Right renal cortex interstitium (tissue), 3 donors: ENCODE measurements at regions not wholly inside any gene's neighbourhood (a gene's known extent, or its start where the extent isn't known, plus 50 kb on each side); places are given as distances from the start of the nearest gene placed in this dataset.
"Not testable (repeated sequence)": the region's sequence is repeated elsewhere in the genome, so short reads cannot be mapped to it uniquely, and the experiment has no call there.

Source experiments
- DNase-seq, 3 donors: peaks; one replicate each; pipeline ENCODE4 v3.0.0-alpha.2; 2013; ENCODE audit warnings: low read depth in 3 of 3, low spot score in 2 of 3

DNA sequence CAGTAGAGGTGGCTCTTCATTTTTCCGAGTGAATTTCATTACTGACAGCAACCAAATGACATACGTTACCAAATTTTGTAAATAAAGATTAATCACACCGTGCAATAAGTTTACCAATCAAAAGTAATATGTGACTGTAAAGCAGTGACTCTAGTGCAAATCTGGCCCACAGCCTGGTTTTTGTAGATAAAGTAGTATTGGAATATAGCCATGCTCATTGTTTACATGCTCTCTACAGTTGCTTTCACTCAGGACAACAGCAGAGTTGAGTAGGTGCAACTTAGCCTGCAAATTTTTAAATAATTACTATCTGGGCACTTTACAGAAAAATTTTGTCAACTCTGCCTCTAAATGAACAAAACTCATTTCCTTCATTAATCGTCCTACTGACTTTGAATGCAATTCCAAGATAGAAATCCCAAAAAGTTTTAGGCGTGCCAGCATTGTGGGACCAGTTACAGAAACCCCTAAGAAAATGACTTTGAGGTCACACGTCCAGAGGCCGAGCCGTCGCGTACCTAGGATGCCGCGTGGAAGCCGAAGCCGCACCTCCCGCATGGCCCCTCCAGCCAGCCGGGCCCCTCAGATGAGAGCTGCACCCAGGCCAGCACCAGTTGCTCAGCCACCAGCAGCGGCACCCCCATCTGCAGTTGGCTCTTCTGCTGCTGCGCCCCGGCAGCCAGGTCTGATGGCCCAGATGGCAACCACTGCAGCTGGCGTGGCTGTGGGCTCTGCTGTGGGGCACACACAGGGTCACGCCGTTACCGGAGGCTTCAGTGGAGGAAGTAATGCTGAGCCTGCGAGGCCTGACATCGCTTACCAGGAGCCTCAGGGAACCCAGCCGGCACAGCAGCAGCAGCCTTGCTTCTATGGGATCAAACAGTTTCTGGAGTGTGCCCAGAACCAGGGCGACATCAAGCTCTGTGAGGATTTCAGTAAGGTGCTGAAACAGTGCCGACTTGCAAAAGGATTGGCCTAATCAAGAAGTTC lies 180.7 kb upstream of the TLE4 start:
- DNase-seq = no peak

DNA sequence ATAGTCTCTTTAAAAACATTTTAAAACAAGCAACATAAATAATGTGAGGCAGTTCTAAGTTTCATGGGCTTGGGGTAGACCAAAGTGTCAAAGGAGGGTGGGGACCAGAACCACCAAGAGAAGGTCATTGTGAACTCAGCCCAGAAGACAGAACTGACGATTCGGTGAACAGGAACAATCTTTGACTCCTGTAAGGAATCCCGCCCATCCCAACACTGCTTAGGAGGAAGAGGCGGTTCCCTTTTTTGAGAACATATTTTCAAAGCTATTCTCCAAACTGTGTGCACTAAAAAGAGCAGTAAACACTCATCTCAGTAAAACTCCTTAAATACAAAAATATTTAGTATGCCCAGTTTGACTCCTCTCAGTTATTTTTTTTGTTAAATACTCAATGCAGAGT lies 176.5 kb upstream of the TLE4 start:
- no peak for DNase-seq

- no peak for DNase-seq
Measured at GRCh38 chr9:79395755-79396154, 176.0 kb upstream of the TLE4 start.

DNA sequence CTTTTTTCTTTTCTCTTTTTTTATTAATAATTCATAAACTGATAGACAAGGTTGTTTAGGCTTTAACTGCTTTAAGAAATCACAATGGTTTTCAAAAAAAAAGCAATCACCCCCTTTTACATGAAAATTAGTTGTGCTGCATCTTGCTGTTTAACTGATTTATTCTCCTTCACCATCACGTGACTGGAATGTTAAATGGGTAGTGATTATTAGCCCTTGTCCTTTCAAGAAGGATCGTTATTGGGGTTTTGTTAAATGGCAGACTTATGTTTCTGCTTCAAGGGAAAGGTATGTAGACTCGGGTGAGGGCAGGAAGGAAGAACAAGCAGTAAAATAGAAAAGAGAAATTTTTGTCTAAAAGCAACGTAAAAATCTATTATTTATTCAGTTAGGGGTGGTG lies 175.6 kb upstream of the TLE4 start:
- no peak for DNase-seq

DNA sequence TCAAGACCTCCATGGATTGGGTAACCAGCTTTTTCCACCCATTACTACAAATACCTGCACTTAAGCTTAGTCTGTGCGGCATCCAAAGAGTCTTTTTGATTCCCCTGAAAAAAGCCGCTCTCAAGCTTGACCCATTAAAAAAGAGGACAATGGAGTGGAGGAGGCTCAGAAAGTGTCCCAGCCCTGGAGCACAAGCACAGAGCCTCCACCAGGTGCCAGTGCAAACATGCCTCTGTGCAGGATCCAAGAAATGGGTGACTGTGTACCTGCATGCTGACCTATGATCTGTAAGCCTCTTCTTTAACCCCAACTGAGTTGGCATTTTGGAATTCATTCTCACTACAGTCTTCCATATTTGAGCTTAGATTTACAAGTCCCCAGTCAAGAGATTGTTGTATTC lies 168.3 kb upstream of the TLE4 start:
- no peak for DNase-seq

- no peak for DNase-seq
Measured at GRCh38 chr9:79408200-79408599, 163.6 kb upstream of the TLE4 start.

DNA sequence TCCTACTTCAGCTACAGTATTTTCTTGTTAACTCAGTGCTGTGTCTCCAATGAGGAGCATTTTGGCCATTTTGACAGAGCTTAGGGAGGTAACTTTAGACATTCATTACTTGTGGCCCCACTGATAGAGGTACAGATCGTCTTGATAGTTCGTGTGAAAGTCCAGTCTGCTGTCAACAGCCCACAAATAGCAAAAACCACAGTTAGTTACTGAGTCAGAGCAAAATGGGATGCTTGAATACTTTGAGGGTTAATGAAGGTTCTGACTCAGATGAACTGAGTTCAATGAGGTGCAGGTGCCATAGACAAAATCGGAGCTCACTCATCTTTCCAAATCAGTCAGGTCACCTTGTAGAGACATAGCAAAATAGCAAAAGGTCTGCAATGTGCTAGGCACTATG lies 163.1 kb upstream of the TLE4 start:
- no peak for DNase-seq

- no peak for DNase-seq
Measured at GRCh38 chr9:79409182-79409823, 162.5 kb upstream of the TLE4 start.

DNA sequence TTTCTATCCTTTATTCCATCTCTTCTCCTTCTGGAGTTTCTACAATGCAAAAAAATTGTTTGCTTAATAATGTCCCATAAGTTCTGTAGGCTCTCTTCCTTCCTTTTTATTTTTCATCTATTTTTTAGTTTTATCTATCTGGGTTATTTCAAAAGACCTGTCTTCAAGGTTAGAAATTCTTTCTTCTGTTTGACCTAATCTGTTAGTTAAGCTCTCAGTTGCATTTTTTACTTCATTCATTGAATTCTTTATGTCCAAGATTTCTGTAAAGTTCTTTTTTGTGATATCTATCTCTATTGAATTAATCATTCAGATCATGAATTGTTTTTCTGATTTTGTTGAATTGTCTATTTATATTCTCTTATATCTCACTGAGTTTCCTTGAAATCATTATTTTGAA lies 145.9 kb upstream of the TLE4 start:
- DNase-seq = no peak

DNA sequence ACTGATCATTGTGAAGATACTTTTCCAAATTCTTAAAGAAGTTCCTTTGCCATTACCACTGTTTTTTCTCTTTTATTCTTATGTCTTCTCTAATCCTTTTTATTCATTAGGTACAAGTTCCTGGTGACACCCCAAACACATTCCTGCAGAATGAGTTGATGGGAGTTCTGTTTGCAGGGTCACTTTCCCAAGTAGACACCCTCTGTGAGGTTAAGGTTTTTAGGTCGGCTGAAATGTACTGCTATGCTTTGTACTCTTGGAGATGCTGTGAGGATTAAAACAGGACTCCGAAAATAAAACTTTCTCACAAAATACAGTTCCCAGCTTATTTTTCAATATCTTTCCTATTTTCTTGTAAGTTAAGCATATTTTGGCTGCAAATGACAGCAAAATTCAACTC lies 143.3 kb upstream of the TLE4 start:
- DNase-seq = no peak

GRCh38 chr9:79430619-79431018 lies 141.1 kb upstream of the TLE4 start:
- no peak for DNase-seq

- DNase-seq = no peak
Measured at GRCh38 chr9:79431019-79431679, 140.6 kb upstream of the TLE4 start.

DNA sequence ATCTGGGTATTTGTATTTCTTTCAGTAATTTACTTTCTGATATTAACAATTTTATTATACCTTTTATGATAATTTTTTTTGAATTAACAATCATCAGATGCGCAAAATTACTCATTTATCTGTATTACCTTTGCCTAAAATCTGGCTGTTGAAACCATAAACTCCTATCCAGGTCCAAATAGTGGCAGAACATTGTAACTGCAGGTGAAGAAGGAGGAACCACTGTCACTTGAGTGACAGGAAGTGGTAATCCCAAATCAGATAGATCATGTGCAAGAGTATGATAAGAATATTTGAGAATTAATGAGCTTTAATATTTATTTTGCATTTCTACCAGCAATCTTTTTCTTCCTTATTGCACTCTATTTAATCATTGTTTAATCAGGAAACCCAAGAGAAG lies 139.3 kb upstream of the TLE4 start:
- DNase-seq = no peak

GRCh38 chr9:79433703-79434102 lies 138.1 kb upstream of the TLE4 start:
- DNase-seq = no peak

GRCh38 chr9:79439221-79439620 lies 132.5 kb upstream of the TLE4 start:
- DNase-seq = not testable (repeated sequence)

DNA sequence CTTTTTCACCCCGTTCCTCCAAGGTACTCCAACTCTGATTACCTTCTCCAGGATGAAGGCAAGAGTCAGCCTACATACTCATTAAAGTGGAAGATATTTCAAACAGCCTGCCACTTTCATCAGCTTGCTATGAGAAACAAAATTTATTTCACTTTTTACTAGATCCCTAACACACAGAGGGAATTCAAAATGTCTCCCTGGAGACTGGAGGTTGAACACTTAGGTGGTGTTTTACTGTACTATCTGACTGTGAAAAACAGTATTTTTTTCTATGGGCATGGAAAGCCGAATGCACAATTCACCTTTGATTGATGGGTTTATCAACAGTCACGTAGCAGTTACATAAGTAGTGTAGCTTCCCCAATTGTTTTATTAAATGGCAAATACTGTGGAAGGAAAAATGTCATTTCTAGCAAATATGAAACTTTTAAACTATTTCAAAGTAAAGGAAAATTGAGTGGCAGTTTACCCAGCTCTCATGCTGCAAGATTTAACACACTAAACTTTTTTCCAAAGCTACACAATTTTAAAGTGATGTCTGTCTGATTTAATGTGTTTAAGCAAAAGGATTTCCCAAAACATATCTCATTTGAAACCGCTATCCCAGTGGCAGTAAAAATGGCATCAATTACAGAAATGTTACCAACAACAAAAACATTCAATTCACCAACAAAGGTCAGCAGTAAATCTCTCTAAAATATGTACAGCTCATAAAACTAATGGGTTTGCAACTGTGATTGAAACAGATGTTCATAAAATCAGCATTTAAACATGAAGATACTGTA lies 125.0 kb upstream of the TLE4 start:
- peak in 1 of 3 donors; percentile 14 for DNase-seq

- DNase-seq = no peak
Measured at GRCh38 chr9:79447308-79447605, 124.5 kb upstream of the TLE4 start.

DNA sequence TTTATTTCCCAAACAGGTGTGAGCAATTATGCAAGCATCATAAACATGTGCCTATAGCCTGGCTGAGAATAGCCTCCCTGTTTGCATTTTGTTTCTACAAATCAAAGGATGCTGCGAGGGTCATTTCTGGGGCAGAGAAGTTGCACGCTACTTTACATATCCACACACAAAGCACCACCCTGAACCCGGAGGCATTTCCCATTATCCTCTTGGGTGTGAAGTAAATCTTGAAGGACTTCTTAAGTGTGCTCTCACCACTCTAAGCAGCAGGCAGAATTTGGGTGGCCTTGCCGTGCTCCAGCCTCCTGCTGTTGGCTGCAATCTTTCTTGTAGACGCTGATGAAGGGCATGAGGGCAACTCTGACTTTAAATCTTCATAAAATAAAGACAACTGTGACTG lies 124.0 kb upstream of the TLE4 start:
- peak in 1 of 3 donors; percentile 36 for DNase-seq

DNA sequence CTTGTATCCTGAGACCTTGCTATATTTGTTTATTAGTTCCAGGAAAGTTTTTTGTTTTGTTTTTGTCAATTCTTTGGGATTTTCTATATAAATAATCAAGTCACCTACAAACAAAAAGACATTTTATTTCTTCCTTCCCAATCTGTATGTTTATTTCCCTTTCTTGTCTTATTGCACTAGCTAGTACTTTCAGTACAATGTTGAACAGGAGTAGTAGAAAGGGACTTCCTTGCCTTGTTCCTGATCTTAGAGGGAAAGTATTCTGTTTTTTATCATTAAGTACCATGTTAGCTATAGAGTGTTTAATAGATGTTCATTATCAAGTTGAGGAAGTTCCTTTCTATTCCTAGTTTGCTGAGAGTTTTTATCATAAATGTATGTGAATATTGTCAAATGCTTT lies 119.5 kb upstream of the TLE4 start:
- no peak for DNase-seq

DNA sequence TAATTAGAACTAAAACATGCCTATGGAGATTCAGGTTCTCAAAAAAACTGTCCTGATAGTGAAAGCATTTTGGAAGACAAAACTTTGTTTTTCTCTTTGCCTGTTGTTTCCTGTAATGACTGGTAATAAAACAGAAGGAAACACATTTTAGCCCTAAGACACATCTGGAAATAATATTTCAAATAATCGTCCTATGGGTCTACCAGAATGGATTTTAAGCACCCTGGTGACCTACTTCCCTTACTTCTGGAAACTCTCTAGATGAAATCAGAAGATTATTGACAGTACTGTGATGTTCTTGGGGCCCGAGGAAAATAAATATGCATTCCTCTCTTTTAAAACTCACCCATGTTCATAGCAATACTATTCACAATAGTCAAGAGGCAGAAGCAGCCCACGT lies 110.1 kb upstream of the TLE4 start:
- no peak for DNase-seq

DNA sequence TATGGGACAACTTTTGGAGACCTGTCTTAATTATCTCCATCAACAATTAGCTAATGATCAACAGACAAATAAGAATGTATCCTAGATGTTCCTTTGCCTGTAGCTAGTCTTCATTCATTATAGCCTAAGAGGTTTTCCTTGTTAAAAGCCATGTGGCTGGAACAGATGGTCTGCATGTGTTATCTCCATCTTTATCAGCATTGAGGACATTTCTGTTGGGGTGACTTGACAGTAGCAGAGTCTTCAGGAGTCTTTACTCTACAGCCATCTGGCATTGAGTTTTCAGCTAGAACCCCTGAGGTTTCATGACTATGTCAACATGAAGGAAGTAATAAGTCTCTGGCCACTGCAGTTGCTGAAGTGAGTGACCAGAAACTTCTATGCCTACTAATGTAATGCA lies 106.6 kb upstream of the TLE4 start:
- DNase-seq = no peak
